Right lobe of liver (tissue), 6 donors: ENCODE measurements at regions not wholly inside any gene's neighbourhood (a gene's known extent, or its start where the extent isn't known, plus 50 kb on each side); places are given as distances from the start of the nearest gene placed in this dataset.

ENCODE experiments used
- ATAC-seq, 4 donors: fragments of 200-7000 bp; cut with Tn5 transposase; one replicate each; pipeline ENCODE4 v1.9.1; 2020; ENCODE audit warnings: mild to moderate bottlenecking in 4 of 4, moderate library complexity in 4 of 4
- DNase-seq, 3 donors: peaks; one replicate each; pipeline ENCODE4 v3.0.0-alpha.2; 2020
- H3K27ac ChIP-seq, 3 donors: fragments of 200-600 bp; one replicate each; pipeline ENCODE4 v1.8.0; 2022
- H3K27me3 ChIP-seq, 2 donors: fragments of 200-600 bp; one replicate each; pipeline ENCODE4 v1.8.0; 2022
- H3K36me3 ChIP-seq, 4 donors: fragments of 200-600 bp; sonication (generic) in 1 of 4; one replicate each; pipeline versions ENCODE4 v1.5.1 to v1.8.0; 2017 to 2022; ENCODE audit warnings: control low read depth in 1 of 4
- H3K4me1 ChIP-seq, 4 donors: fragments of 200-600 bp; sonication (generic) in 1 of 4; one replicate each; pipeline versions ENCODE4 v1.5.1 to v1.8.0; 2017 to 2022; ENCODE audit warnings: control low read depth in 1 of 4
- H3K4me3 ChIP-seq, 3 donors: fragments of 200-600 bp; one replicate each; pipeline ENCODE4 v1.8.0; 2022
- H3K9me3 ChIP-seq, 4 donors: fragments of 200-600 bp; sonication (generic) in 1 of 4; one replicate each; pipeline versions ENCODE4 v1.5.1 to v1.8.0; 2017 to 2022; ENCODE audit warnings: control low read depth in 1 of 4
- POLR2A ChIP-seq: fragments of 450-650 bp; IDR thresholded peaks from one replicate; pipeline ENCODE4 v1.6.1; 2017; ENCODE audit warnings: antibody characterized with exemption, mild to moderate bottlenecking
- WGBS: methylation state at CpG from one replicate; pipeline ENCODE4 v1.1.6; 2018; ENCODE audit warnings: low coverage, low lambda C conversion rate; ENCODE audit not compliant: insufficient coverage; ENCODE audit errors: missing lambda C conversion rate; 5-methylcytosine and 5-hydroxymethylcytosine counted together
- intact Hi-C, 2 donors: fragments of 100-400 bp; cut with DNase I; formaldehyde crosslinking; loops; one replicate each; pipeline versions ENCODE4 v1.11.2 to v1.14.1; 2022
- TF ChIP-seq, protein P1 (sequence below), 4 donors: fragments of 200-600 bp in 3 of 4; fragments of 450-650 bp in 1 of 4; IDR thresholded peaks; one replicate each; pipeline versions ENCODE4 v1.5.1 to v1.8.0; 2016 to 2022; ENCODE audit warnings: antibody characterized with exemption in 4 of 4, mild to moderate bottlenecking in 2 of 4
- donor health status: DM: no; HTN: yes; CAD: no.
- donor health status: DM: no; HTN: no; CAD: no.
- donor health status: DM: no; HTN: no; CAD: no.
- donor health status: DM: no; HTN: yes; CAD: no.
- donor health status: DM: no; HTN: yes; CAD: no.

GRCh38 chr9:80787636-80788035 is 901.7 kb downstream of the TLE1 start:
- DNase-seq (no peak), ATAC-seq (no peak)
- TF ChIP-seq POLR2A: no peak
- TF ChIP-seq, protein P1, sequence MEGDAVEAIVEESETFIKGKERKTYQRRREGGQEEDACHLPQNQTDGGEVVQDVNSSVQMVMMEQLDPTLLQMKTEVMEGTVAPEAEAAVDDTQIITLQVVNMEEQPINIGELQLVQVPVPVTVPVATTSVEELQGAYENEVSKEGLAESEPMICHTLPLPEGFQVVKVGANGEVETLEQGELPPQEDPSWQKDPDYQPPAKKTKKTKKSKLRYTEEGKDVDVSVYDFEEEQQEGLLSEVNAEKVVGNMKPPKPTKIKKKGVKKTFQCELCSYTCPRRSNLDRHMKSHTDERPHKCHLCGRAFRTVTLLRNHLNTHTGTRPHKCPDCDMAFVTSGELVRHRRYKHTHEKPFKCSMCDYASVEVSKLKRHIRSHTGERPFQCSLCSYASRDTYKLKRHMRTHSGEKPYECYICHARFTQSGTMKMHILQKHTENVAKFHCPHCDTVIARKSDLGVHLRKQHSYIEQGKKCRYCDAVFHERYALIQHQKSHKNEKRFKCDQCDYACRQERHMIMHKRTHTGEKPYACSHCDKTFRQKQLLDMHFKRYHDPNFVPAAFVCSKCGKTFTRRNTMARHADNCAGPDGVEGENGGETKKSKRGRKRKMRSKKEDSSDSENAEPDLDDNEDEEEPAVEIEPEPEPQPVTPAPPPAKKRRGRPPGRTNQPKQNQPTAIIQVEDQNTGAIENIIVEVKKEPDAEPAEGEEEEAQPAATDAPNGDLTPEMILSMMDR (IDR thresholded peaks at IDR 0.05): no peak
- Histone ChIP-seq H3K27ac (no peak overlapping the region), H3K9me3 (no peaks in the 10 kb centered on the region), H3K36me3 (no peaks in the 10 kb centered on the region), H3K4me1 (no peaks in the 10 kb centered on the region), H3K4me3 (no peak overlapping the region), H3K27me3 (no peaks in the 10 kb centered on the region)
- intact Hi-C loops: no loop called here
- 86% methylated on average over 1 of the region's 1 CpG for WGBS

GRCh38 chr9:80784647-80785046 is 904.7 kb downstream of the TLE1 start:
- Histone ChIP-seq H3K9me3 (no peaks in the 10 kb centered on the region), H3K27me3 (no peaks in the 10 kb centered on the region), H3K4me1 (no peaks in the 10 kb centered on the region), H3K4me3 (no peak overlapping the region), H3K36me3 (no peaks in the 10 kb centered on the region), H3K27ac (no peak overlapping the region)
- TF ChIP-seq POLR2A: no peak
- TF ChIP-seq, protein P1 (IDR thresholded peaks at IDR 0.05): no peak
- intact Hi-C loops: no loop called here
- ATAC-seq (no peak), DNase-seq (no peak)

DNA sequence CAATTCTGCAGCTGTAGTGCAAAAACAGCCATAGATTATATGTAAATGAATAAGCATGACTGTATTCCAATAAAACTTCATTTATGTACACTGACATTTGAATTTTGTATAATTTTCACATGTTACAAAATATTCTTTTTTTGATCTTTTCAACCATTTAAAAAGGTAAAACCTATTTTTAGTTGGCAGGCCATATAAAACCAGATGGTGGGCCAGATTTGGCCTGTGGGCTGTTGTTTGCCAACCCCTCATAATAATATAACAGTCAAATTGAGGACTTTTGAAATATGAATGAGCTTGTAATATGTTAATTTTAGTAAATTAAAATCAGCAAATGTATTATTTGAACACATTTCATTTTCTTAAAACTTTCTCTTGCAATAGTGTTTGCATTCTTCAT is 913.4 kb downstream of the TLE1 start:
- no peak overlapping the region for H3K27ac ChIP-seq
- no peaks in the 10 kb centered on the region for H3K4me1 ChIP-seq
- H3K27me3 ChIP-seq: no peaks in the 10 kb centered on the region
- no peaks in the 10 kb centered on the region for H3K36me3 ChIP-seq
- intact Hi-C loops: no loop called here
- ATAC-seq (no peak), DNase-seq (no peak)
- H3K4me3 ChIP-seq: no peak overlapping the region
- H3K9me3 ChIP-seq: no peaks in the 10 kb centered on the region
- no peak for TF ChIP-seq POLR2A
- TF ChIP-seq, protein P1 (IDR thresholded peaks at IDR 0.05): no peak

GRCh38 chr9:80775530-80775929 is 913.8 kb downstream of the TLE1 start:
- Histone ChIP-seq H3K27ac (no peak overlapping the region), H3K9me3 (no peaks in the 10 kb centered on the region), H3K36me3 (no peaks in the 10 kb centered on the region), H3K4me1 (no peaks in the 10 kb centered on the region), H3K4me3 (no peak overlapping the region), H3K27me3 (no peaks in the 10 kb centered on the region)
- no peak for TF ChIP-seq POLR2A
- TF ChIP-seq, protein P1 (IDR thresholded peaks at IDR 0.05): no peak
- no peak for ATAC-seq
- DNase-seq: no peak
- intact Hi-C loops: no loop called here
- 80% methylated on average over 2 of the region's 2 CpGs for WGBS

DNA sequence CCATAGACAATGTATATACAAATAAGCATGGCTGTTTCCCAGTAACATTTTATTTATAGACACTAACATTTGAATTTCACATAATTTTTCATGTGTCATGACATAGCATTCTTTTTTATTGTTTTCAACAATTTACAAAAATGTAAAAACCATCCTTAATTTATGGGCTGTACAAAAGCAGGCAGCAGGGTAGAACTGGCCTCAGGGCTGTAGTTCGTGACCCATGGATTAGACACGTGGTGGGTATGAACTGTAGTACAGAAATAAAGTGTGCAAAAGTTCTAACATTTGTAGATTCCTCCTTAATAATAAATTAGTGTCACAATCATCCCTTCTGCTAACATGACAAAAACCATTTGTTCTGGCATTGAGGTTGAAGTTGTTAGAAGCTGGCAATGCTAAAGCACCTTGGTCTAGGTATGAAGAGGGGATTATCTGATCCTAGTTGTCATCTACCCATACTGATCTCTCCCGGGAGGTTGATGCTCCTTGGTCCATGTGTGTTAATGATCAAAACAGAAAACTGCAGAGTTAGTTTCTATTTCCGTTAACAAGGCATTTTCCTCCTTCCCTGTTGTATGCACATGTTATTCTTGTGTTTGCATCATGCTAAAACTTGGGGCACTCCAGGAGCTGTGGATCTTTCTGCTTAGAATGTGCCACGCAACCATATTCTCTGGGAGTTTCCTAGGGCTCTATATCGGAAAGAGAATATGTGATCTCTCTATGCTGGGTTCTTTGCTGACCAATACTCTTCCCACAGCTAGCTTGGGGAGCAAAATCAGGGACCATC is 917.6 kb downstream of the TLE1 start:
- H3K4me1 ChIP-seq: no peaks in the 10 kb centered on the region
- H3K9me3 ChIP-seq: no peaks in the 10 kb centered on the region
- no peak for TF ChIP-seq POLR2A
- TF ChIP-seq, protein P1 (IDR thresholded peaks at IDR 0.05): no peak
- no peak overlapping the region for H3K27ac ChIP-seq
- no peaks in the 10 kb centered on the region for H3K36me3 ChIP-seq
- DNase-seq: no peak
- H3K4me3 ChIP-seq: no peak overlapping the region
- no peak for ATAC-seq
- WGBS: 67% methylated on average over 6 of the region's 6 CpGs
- intact Hi-C loops: no loop called here
- no peaks in the 10 kb centered on the region for H3K27me3 ChIP-seq
